PC-3 (cell line): ENCODE measurements at regions not wholly inside any gene's neighbourhood (a gene's known extent, or its start where the extent isn't known, plus 50 kb on each side); places are given as distances from the start of the nearest gene placed in this dataset.

ENCODE experiments used
- EZH2 ChIP-seq: fragments of 300-600 bp; sonication (generic); IDR thresholded peaks from one replicate; pipeline ENCODE4 v1.6.1; 2017; ENCODE audit warnings: antibody characterized with exemption, mild to moderate bottlenecking, low read length; ENCODE audit not compliant: unreplicated experiment
- TF ChIP-seq, protein P1 (sequence below): fragments of 300-600 bp; sonication (generic); conservative IDR thresholded peaks from 2 replicates; pipeline ENCODE4 v1.5.1; 2017; ENCODE audit warnings: antibody characterized with exemption, low read depth, mild to moderate bottlenecking, low read length

DNA sequence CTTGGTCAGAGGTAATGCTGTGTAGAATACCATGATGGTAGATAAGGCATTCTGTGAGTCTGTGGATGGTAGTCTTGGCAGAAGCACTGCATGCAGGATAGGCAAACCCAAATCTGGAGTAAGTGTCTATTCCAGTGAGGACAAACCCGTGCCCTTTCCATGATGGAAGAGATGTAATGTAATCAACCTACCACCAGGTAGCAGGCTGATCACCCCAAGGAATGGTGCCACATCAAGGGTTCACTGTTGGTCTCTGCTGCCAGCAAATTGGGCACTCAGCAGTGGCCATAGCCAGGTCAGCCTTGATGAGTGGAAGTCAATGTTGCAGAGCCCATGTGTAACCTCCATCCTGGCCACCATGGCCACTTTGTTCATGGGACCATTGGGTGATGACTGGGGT, 155.0 kb downstream of the RAP2A start:
- TF ChIP-seq, protein P1, sequence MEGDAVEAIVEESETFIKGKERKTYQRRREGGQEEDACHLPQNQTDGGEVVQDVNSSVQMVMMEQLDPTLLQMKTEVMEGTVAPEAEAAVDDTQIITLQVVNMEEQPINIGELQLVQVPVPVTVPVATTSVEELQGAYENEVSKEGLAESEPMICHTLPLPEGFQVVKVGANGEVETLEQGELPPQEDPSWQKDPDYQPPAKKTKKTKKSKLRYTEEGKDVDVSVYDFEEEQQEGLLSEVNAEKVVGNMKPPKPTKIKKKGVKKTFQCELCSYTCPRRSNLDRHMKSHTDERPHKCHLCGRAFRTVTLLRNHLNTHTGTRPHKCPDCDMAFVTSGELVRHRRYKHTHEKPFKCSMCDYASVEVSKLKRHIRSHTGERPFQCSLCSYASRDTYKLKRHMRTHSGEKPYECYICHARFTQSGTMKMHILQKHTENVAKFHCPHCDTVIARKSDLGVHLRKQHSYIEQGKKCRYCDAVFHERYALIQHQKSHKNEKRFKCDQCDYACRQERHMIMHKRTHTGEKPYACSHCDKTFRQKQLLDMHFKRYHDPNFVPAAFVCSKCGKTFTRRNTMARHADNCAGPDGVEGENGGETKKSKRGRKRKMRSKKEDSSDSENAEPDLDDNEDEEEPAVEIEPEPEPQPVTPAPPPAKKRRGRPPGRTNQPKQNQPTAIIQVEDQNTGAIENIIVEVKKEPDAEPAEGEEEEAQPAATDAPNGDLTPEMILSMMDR = no peak
- TF ChIP-seq EZH2 = no peak
